ENCODE measurements at regions not wholly inside any gene's neighbourhood (a gene's known extent, or its start where the extent isn't known, plus 50 kb on each side); places are given as distances from the start of the nearest gene placed in this dataset.

GRCh38 chr5:76030343-76030742 lies 52.8 kb upstream of the SV2C start:
- H3K36me3 ChIP-seq: no peaks in the 10 kb centered on the region
- no peak overlapping the region for H3K4me3 ChIP-seq
- H3K27ac ChIP-seq: no peak overlapping the region
- H3K4me1 ChIP-seq: no peaks in the 10 kb centered on the region
- no peak for DNase-seq
- intact Hi-C loops (cut with DNase I; ENCODE audit: low total_unique reads): no loop called here
- TF ChIP-seq CTCF (IDR thresholded peaks at IDR 0.05 in 8 of 11, conservative IDR thresholded peaks at IDR 0.05 in 3 of 11) (no peak), POLR2AphosphoS5 (IDR thresholded peaks at IDR 0.05) (no peak), POLR2A (IDR thresholded peaks at IDR 0.05) (no peak)
- peaks cover 0 to 4% (median 0%) of the 10 kb centered on the region in 7 donors for H3K27me3 ChIP-seq (replicated peaks in 1 of 7)
- 74 to 87% (median 77%) methylated on average over 5 of the region's 5 CpGs for WGBS, 5 donors
- peaks cover 0 to 3% (median 0%) of the 10 kb centered on the region in 8 donors for H3K9me3 ChIP-seq

GRCh38 chr5:76029739-76030138 lies 53.4 kb upstream of the SV2C start:
- WGBS, 5 donors: 77 to 91% (median 82%) methylated on average over 5 of the region's 5 CpGs
- H3K9me3 ChIP-seq: peaks cover 0 to 3% (median 0%) of the 10 kb centered on the region in 8 donors
- no peak for TF ChIP-seq POLR2AphosphoS5 (IDR thresholded peaks at IDR 0.05)
- no peak for TF ChIP-seq CTCF (IDR thresholded peaks at IDR 0.05 in 8 of 11, conservative IDR thresholded peaks at IDR 0.05 in 3 of 11)
- TF ChIP-seq POLR2A (IDR thresholded peaks at IDR 0.05): no peak
- H3K4me1 ChIP-seq: no peaks in the 10 kb centered on the region
- no peak overlapping the region for H3K27ac ChIP-seq
- no peak for DNase-seq
- no peak overlapping the region for H3K4me3 ChIP-seq
- H3K36me3 ChIP-seq: no peaks in the 10 kb centered on the region
- intact Hi-C loops (cut with DNase I; ENCODE audit: low total_unique reads): no loop called here
- H3K27me3 ChIP-seq (replicated peaks in 1 of 7): peaks cover 0 to 4% (median 0%) of the 10 kb centered on the region in 7 donors

- Histone ChIP-seq H3K27ac (no peak overlapping the region), H3K9me3 (no peaks in the 10 kb centered on the region), H3K4me3 (no peak overlapping the region), H3K36me3 (no peaks in the 10 kb centered on the region), H3K27me3 (replicated peaks in 1 of 7) (peaks cover 0 to 4% (median 0%) of the 10 kb centered on the region in 7 donors), H3K4me1 (no peaks in the 10 kb centered on the region)
- DNase-seq: no peak
- intact Hi-C loops (cut with DNase I; ENCODE audit: low total_unique reads): no loop called here
- TF ChIP-seq POLR2AphosphoS5 (IDR thresholded peaks at IDR 0.05) (no peak), POLR2A (IDR thresholded peaks at IDR 0.05) (no peak), CTCF (IDR thresholded peaks at IDR 0.05 in 8 of 11, conservative IDR thresholded peaks at IDR 0.05 in 3 of 11) (no peak)
Measured at GRCh38 chr5:76025790-76026189, 57.4 kb upstream of the SV2C start.

- intact Hi-C loops (cut with DNase I; ENCODE audit: low total_unique reads): no loop called here
- WGBS, 5 donors: 30 to 55% (median 40%) methylated on average over 2 of the region's 2 CpGs
Measured at GRCh38 chr5:76025069-76025468, 58.1 kb upstream of the SV2C start.

More at GRCh38 chr5:76025069-76025468, 58.1 kb upstream of the SV2C start:
- no peaks in the 10 kb centered on the region for H3K36me3 ChIP-seq
- no peak overlapping the region for H3K4me3 ChIP-seq
- H3K9me3 ChIP-seq: no peaks in the 10 kb centered on the region
- H3K4me1 ChIP-seq: no peaks in the 10 kb centered on the region
- DNase-seq: no peak
- H3K27me3 ChIP-seq (replicated peaks in 1 of 7): peaks cover 0 to under 1% (median 0%) of the 10 kb centered on the region in 7 donors
- TF ChIP-seq POLR2AphosphoS5 (IDR thresholded peaks at IDR 0.05) (no peak), CTCF (IDR thresholded peaks at IDR 0.05 in 8 of 11, conservative IDR thresholded peaks at IDR 0.05 in 3 of 11) (no peak)
- no peak overlapping the region for H3K27ac ChIP-seq
